HG02610 (cell line): ENCODE measurements at regions not wholly inside any gene's neighbourhood (a gene's known extent, or its start where the extent isn't known, plus 50 kb on each side); places are given as distances from the start of the nearest gene placed in this dataset.

Source experiments
- ATAC-seq: cut with Tn5 transposase; IDR thresholded peaks from one replicate; pipeline ENCODE4 v1.9.1; 2021; ENCODE audit warnings: mild to moderate bottlenecking, moderate library complexity; ENCODE audit not compliant: unreplicated experiment

- ATAC-seq = no peak
Measured at GRCh38 chr18:65415098-65415497, 335.7 kb upstream of the CDH7 start.

DNA sequence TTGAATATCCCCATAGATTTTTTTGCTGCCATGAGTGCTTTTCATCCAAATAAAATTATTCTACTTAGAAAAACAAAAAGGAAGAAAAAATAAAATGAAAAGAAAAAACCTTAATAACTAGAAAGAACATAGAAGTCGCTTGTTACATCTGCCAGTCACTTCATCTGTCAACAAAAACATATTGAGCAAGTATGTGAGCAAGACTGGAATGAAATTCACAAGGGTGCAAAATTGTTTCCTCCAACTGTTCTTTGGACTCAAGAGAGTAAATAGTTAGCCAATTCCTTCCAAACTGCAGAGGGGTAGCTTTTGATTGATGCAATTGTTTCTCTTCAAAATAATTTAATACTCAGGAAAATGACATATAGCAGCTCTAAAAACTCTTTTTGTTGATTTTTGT, 336.3 kb upstream of the CDH7 start:
- ATAC-seq = no peak

DNA sequence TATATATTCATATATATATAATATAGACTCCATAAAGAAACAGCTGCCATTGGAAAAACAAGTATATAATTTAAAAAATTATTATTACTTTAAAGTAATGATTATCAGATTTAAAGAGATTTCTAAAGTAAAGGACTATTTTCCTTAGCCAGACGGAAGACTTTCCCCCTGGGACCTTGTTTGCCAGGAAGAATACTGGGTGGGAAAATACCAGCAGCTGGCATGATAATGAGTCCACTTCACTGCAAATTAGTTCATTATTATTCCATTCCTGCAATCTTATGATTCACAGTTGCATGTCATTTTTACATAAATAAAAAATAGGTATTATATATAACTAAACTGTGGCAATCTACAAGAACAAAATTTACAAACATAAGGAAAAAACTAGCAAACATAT, 339.8 kb upstream of the CDH7 start:
- no peak for ATAC-seq

DNA sequence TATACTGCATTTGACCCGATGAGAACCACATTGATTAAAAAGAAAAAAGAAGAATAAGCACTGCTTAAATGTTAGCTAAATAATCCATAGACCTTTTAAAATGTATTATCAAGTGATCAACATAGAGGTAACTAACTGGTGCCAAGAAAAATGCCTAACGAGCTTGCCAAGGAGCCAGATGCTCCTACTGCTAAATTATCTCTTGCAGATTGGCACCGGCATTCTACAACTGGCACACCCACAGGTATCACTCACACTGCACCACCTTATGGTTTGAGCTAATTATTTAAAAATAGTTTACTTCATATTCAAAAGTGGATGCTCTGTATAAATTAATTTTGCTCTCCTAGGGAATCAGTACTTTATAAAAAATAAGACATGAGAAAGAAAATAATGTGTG, 341.6 kb upstream of the CDH7 start:
- no peak for ATAC-seq

DNA sequence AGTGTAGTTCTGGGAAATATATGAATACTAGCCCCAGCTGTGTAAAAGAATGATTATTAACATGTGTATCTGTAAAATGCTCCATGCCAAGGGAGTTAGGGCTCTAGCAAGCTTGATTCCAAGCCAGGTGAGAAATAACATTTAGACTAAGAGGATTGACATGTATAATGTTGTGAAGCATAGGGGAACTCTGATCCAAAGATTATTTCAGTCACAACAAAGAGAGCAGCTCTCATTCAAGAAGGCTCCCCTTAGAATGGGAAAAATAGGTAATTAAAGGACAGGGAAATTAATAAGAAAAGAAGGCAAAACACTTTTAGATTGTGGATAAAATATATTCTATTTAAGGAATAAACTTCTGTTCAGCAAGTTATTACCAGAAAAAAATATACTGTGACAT, 347.3 kb upstream of the CDH7 start:
- no peak for ATAC-seq

GRCh38 chr18:65399091-65399490, 351.7 kb upstream of the CDH7 start:
- no peak for ATAC-seq

DNA sequence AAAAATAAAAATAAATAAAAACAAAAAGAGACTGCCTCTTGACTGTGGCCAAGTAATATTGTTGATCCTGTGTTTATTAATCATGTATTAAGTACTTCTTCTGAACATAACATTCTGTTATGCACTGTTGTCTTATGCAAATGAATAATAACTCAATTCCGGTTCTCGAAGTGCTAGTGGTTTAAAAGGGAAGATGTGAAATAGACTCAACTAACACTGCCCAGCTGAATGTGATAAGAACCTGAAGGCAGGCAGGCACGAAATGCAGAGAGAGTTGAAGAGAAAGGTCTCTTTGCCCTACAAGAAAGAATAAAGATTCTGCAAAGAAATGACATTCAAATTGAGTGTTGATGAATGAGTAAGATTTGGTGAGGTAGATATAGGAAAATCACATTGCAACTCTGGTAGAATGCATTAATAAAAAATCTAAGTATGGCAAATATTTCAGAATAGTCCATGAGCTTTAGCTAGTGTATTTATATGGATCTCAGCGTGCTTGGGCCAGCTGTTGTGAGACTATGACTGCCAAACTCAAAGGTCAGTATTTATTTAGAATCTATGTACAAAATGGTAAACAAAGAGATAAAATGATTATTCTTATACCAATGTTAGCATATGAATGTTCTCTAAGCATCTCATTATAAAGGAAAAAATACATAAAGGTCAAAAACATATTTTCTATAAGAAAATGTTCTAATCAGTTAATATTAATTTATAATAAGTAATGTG, 352.3 kb upstream of the CDH7 start:
- ATAC-seq = no peak

GRCh38 chr18:65380986-65381385, 369.8 kb upstream of the CDH7 start:
- no peak for ATAC-seq

- ATAC-seq = no peak
Measured at GRCh38 chr18:65380571-65380970, 370.2 kb upstream of the CDH7 start.

GRCh38 chr18:65372904-65373303, 377.9 kb upstream of the CDH7 start:
- no peak for ATAC-seq

DNA sequence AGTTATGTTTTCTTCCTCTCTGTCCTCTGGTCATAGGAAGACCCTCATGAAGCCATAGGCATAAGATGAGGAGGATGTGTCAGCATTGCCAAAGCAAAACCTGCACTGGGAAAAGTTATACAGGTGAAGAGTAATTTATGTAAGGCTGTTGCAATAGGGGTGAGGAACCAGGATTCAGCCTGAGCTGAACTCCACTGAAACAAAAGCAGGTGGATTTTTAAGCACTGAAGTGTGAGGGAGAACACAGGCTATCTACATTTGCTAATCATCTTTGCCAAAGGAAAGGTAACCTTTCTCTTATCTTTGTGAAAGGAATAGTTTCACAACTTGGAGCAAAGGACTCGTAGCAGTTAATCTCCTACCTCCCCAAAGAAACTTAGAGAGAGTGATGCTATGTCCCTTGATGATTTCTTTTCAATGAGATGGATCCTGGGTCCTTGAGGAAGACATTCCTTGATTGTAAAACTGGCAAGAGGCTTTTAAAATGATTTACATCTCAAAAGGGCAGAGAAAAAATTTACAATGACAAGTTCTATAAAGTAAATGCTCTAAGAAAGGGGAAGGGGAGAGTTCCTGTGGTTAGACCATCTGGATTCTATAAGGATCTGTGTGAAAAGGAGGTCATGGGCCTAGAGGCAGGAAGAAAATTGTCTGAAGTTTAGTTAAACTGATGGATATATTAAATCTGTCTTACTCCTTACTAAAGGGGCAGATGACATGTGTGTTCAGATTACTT, 385.4 kb upstream of the CDH7 start:
- no peak for ATAC-seq

- no peak for ATAC-seq
Measured at GRCh38 chr18:65363911-65364632, 386.7 kb upstream of the CDH7 start.

DNA sequence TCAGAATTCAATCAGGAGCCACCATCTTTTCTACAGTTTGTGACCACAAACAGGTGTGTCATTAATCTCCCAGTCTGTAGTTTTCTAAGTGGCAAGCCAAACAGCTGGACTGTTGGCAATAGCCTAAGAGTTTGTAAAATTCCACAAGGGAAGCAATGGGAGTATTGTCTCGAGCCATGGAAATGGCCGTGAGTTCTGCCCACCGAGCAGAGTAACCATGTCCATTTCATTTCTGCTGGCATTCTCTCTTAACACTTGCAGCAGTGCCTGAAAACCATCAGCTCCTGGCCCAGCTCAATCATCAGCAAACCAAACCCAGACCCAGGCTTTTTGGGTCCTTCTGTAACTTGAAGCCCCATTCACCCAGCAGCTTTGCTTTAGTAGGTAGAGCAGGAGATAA, 387.8 kb upstream of the CDH7 start:
- ATAC-seq = no peak

GRCh38 chr18:65359479-65359878, 391.3 kb upstream of the CDH7 start:
- ATAC-seq = no peak

GRCh38 chr18:65358306-65358705, 392.5 kb upstream of the CDH7 start:
- ATAC-seq = no peak

- no peak for ATAC-seq
Measured at GRCh38 chr18:65352186-65352585, 398.6 kb upstream of the CDH7 start.

DNA sequence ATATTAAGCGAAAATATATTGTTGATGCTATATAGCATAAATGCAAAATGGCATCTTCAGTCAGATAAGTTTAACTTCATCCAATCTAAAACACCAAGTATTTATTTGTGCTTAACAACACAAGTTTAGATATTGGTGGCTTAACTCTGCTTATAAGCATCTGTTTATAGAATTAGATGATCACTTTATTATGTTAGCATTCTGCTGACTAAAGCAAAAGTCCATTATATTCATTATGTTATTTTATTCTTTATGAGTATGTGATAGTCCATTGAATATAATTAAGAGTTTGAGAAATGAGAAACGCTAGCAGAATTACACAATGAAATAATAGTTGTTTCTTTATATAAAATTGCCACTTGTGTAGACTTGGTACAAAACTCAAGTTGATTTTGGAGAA, 401.2 kb upstream of the CDH7 start:
- ATAC-seq = no peak

DNA sequence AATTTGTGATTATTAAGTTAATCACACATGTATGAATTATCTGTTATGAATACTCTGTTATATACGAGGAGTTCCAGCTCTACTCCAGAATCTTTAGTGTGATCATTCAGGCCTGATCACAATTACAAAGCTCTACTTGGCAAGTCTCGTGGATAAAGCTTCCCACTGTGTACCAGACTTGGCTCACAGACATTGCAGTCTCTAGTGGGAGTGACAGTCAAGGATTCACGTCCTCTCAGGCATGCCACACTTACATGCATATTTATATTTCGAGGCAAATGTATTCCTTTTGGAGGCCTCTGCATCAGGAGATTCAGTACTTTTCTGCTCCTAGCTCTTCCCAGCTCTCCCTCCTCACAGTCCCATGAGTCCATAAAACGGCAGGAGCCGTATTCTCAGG, 403.4 kb upstream of the CDH7 start:
- no peak for ATAC-seq

- no peak for ATAC-seq
Measured at GRCh38 chr18:65346086-65346485, 404.7 kb upstream of the CDH7 start.

GRCh38 chr18:65343571-65343970, 407.2 kb upstream of the CDH7 start:
- no peak for ATAC-seq

GRCh38 chr18:65336411-65336810, 414.4 kb upstream of the CDH7 start:
- ATAC-seq = no peak

GRCh38 chr18:65329010-65329409, 421.8 kb upstream of the CDH7 start:
- no peak for ATAC-seq
